DOHH2 (cell line): ENCODE measurements at regions not wholly inside any gene's neighbourhood (a gene's known extent, or its start where the extent isn't known, plus 50 kb on each side); places are given as distances from the start of the nearest gene placed in this dataset.

Experiments used
- H3F3A ChIP-seq: fragments of 200-600 bp; sonication (generic), shearing (Covaris generic); 2 replicates; pipeline ENCODE4 v1.6.0; 2016; ENCODE audit warnings: antibody characterized with exemption, mild to moderate bottlenecking; ENCODE audit not compliant: control insufficient read depth, insufficient read depth
- H3K27ac ChIP-seq: fragments of 200-600 bp; sonication (generic); 2 replicates; pipeline ENCODE4 v1.5.1; 2014; ENCODE audit warnings: low read depth, mild to moderate bottlenecking, low read length, moderate library complexity
- H3K27me3 ChIP-seq: fragments of 200-600 bp; sonication (generic); 2 replicates; pipeline ENCODE4 v1.6.1; 2014; ENCODE audit warnings: mild to moderate bottlenecking, low read length, mixed read lengths; ENCODE audit not compliant: control insufficient read depth
- H3K36me3 ChIP-seq: fragments of 200-600 bp; sonication (generic); 2 replicates; pipeline ENCODE4 v1.6.1; 2014; ENCODE audit warnings: mild to moderate bottlenecking, low read length, moderate library complexity, mixed read lengths; ENCODE audit not compliant: control insufficient read depth
- H3K4me1 ChIP-seq: fragments of 200-600 bp; sonication (generic); 2 replicates; pipeline ENCODE4 v1.6.1; 2014; ENCODE audit warnings: mild to moderate bottlenecking, low read length, mixed read lengths; ENCODE audit not compliant: control insufficient read depth
- H3K4me2 ChIP-seq: fragments of 200-600 bp; sonication (generic); 2 replicates; pipeline ENCODE4 v1.6.0; 2014; ENCODE audit warnings: mild to moderate bottlenecking, low read length, moderate library complexity
- H3K4me3 ChIP-seq: fragments of 200-600 bp; sonication (generic); 2 replicates; pipeline ENCODE4 v1.5.1; 2014; ENCODE audit warnings: mild to moderate bottlenecking, low read length, mixed read lengths
- H3K79me2 ChIP-seq: fragments of 200-600 bp; sonication (generic); 2 replicates; pipeline ENCODE4 v1.6.1; 2014; ENCODE audit warnings: mild to moderate bottlenecking, low read length, mixed read lengths; ENCODE audit not compliant: control insufficient read depth
- H3K9me2 ChIP-seq: fragments of 200-600 bp; sonication (generic); replicated peaks from 2 replicates; pipeline ENCODE4 v1.6.1; 2014; ENCODE audit warnings: mild to moderate bottlenecking, low read length, mixed read lengths; ENCODE audit not compliant: control insufficient read depth
- H3K9me3 ChIP-seq: fragments of 200-600 bp; sonication (generic); 2 replicates; pipeline ENCODE4 v1.6.1; 2014; ENCODE audit warnings: antibody characterized with exemption, low read length, mixed read lengths; ENCODE audit not compliant: control insufficient read depth, insufficient read depth
- H4K20me1 ChIP-seq: fragments of 200-600 bp; sonication (generic); 2 replicates; pipeline ENCODE4 v1.6.0; 2014; ENCODE audit warnings: low read depth, mild to moderate bottlenecking, antibody characterized with exemption, low read length, moderate library complexity; ENCODE audit not compliant: control insufficient read depth, insufficient read depth
- CTCF ChIP-seq: fragments of 200-600 bp; sonication (generic); IDR thresholded peaks from one replicate; pipeline ENCODE4 v1.5.1; 2014; ENCODE audit warnings: antibody characterized with exemption, mild to moderate bottlenecking, low read depth, low read length; ENCODE audit not compliant: poor library complexity, severe bottlenecking
- EZH2phosphoT487 ChIP-seq: fragments of 200-600 bp; sonication (generic); IDR thresholded peaks from 2 replicates; pipeline ENCODE4 v1.6.1; 2017; ENCODE audit warnings: borderline replicate concordance, mild to moderate bottlenecking, antibody characterized with exemption, low read length, moderate library complexity, mixed read lengths

- TF ChIP-seq CTCF: no peak
- TF ChIP-seq EZH2phosphoT487: no peak
- no peaks in the 10 kb centered on the region for H3K9me2 ChIP-seq
- no peaks in the 10 kb centered on the region for H3K36me3 ChIP-seq
- H3K27ac ChIP-seq: no peak overlapping the region
- peaks cover under 1% of the 10 kb centered on the region; the same call in 1 of the 2 replicates for H3K27me3 ChIP-seq
- no peaks in the 10 kb centered on the region for H3F3A ChIP-seq
- no peaks in the 10 kb centered on the region for H3K4me1 ChIP-seq
- no peak overlapping the region for H3K4me3 ChIP-seq
- H3K9me3 ChIP-seq: no peaks in the 10 kb centered on the region
- no peaks in the 10 kb centered on the region for H4K20me1 ChIP-seq
- no peaks in the 10 kb centered on the region for H3K79me2 ChIP-seq
- H3K4me2 ChIP-seq: no peak overlapping the region
Measured at GRCh38 chr10:78761311-78761781, 307.4 kb upstream of the ZMIZ1 start.

- TF ChIP-seq CTCF (no peak), EZH2phosphoT487 (no peak)
- Histone ChIP-seq H3K9me2 (no peaks in the 10 kb centered on the region), H3K4me1 (no peaks in the 10 kb centered on the region), H3K79me2 (no peaks in the 10 kb centered on the region), H3K27me3 (no peaks in the 10 kb centered on the region; the same call in 1 of the 2 replicates), H3K4me2 (no peak overlapping the region), H3K4me3 (no peak overlapping the region), H4K20me1 (no peaks in the 10 kb centered on the region), H3K36me3 (no peaks in the 10 kb centered on the region), H3K9me3 (no peaks in the 10 kb centered on the region), H3K27ac (no peak overlapping the region), H3F3A (no peaks in the 10 kb centered on the region)
Measured at GRCh38 chr10:78762086-78762630, 306.6 kb upstream of the ZMIZ1 start.

- H3K9me2 ChIP-seq: no peaks in the 10 kb centered on the region
- no peaks in the 10 kb centered on the region for H3K4me1 ChIP-seq
- no peak overlapping the region for H3K4me3 ChIP-seq
- H3K79me2 ChIP-seq: no peaks in the 10 kb centered on the region
- no peak overlapping the region for H3K4me2 ChIP-seq
- no peaks in the 10 kb centered on the region for H3K36me3 ChIP-seq
- H3K9me3 ChIP-seq: no peaks in the 10 kb centered on the region
- no peak for TF ChIP-seq CTCF
- TF ChIP-seq EZH2phosphoT487: no peak
- H4K20me1 ChIP-seq: no peaks in the 10 kb centered on the region
- H3K27me3 ChIP-seq: no peaks in the 10 kb centered on the region; the same call in 1 of the 2 replicates
- no peaks in the 10 kb centered on the region for H3F3A ChIP-seq
- H3K27ac ChIP-seq: no peak overlapping the region
Measured at GRCh38 chr10:78763234-78763633, 305.5 kb upstream of the ZMIZ1 start.
